NOMO-1 treated with DMSO at 0.1 percent for 48 hours (cell line): ENCODE measurements at regions not wholly inside any gene's neighbourhood (a gene's known extent, or its start where the extent isn't known, plus 50 kb on each side); places are given as distances from the start of the nearest gene placed in this dataset.

ENCODE experiments used
- DNase-seq: peaks from one replicate; lab custom pipeline; 2025; ENCODE audit not compliant: unreplicated experiment; lab: John Stamatoyannopoulos, UW

DNA sequence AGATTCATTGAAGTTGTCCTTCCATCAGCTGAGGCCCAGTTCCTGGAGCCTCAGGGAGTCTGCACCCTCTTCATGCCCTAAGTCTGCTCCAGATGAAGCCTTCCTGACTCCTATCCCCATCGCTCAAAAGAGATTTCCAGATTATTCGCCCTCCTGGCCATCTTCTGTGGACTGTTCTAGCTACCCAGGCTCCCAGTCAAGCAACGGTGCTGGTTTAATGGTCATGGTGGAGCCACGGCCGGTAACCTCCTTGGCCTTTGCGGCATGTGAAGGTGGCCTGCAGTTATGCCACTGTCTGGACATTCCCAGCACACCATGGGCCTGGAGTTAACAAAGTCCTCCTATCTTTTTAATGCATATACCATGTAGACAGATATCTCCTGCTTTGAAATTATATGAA is 140.1 kb upstream of the ASB18 start:
- DNase-seq: no peak

DNA sequence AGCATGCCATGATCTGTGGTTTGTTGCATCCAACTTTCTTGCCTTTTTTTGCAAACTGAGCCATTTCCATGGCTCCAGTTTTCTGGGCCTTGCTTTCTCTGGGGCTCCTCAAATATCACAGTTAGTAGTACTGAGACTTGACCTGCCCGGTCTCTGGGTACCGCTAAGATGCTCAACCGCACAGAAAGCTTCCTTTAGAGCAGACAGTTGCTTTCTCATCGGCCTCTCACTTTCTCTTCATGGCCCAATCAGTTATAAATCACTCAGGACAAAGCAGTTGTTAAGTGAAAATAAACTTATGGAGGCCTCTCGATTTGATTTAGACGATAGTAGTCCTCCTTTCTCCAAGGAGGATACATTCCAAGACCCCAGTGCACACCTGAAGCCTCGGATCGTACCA is 141.2 kb upstream of the ASB18 start:
- no peak for DNase-seq

DNA sequence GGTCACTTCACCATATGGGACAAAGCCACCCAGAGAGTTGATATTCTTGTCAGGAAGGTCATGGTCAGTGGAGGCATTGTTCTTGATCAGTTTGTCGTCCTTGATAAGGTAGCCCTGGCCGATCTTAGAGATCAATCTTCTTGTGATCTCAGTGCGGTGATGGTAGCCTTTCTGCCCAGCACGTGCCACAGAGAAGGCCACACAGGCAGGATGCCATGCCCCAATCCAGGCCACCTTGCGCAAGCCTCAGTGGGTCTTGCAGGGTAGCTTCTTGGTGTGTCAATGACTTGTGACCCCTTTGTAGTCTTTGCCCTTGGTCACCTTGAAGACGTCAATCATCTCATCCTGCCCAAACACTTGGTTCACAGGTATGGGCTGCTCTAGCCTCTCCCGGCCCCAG is 143.9 kb upstream of the ASB18 start:
- no peak for DNase-seq

- no peak for DNase-seq
Observed at GRCh38 chr2:236408786-236409185, 144.6 kb upstream of the ASB18 start.

DNA sequence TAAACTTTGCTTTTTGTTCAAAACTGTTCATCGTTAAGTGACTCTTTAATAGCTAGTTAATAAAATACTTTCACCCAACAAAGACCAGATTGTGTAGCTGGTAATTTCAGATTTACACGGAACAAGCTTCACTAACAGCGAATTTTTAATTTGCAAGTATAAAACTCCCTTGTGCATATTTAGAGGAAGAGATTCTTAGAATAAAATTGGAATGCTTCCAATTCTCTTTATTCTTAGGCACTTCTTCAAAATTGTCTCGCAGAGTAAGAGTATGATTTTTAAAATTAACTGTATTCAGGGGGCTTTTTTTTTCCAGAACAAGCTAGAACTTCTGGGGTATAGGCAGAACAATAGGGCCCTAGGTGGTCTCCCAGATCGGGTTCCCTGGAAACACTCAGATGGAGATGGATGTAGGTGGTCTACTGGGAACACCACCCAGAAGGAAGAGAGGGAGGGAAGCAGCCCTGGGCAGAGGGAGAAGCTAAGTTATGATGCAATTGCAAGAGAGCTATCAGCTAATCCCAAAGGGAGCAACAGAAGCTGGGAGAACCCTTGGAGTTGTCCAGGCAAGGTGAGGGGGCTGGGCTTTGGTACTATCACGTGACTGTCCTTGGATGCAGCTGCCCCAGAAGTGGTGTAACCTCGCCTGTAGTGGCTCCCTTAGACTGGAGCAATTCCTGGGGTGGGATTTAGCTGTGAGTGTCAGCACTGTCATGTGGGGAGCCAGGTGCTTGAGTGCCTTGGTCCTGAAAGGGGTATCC is 151.7 kb upstream of the ASB18 start:
- DNase-seq: no peak

GRCh38 chr2:236417150-236417549 is 152.5 kb upstream of the ACKR3 start:
- no peak for DNase-seq

GRCh38 chr2:236430584-236430983 is 139.0 kb upstream of the ACKR3 start:
- DNase-seq: no peak

GRCh38 chr2:236434593-236434992 is 135.0 kb upstream of the ACKR3 start:
- no peak for DNase-seq

- DNase-seq: no peak
Observed at GRCh38 chr2:236440110-236440881, 129.3 kb upstream of the ACKR3 start.

- no peak for DNase-seq
Observed at GRCh38 chr2:236444187-236444586, 125.4 kb upstream of the ACKR3 start.

DNA sequence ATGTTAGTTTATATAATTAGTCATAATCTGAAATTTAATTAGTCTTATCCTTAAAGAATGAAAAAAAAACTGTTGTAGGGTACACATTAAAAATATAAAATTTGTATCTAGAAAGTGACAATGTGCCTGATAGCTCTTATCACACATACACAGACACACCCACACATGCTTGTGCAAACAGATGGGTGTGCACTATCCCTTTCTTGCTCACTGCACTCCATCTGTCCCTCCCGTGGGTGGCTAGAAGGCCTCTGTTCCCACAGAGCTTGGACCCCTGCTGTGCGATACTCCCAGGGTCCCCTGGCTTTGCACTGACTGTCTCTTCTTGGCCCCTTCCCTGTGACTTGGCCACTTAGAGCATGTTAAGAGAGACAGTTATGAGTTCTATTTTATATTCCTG is 123.9 kb upstream of the ACKR3 start:
- DNase-seq: no peak

GRCh38 chr2:236446521-236446920 is 123.1 kb upstream of the ACKR3 start:
- no peak for DNase-seq

GRCh38 chr2:236449167-236449761 is 120.4 kb upstream of the ACKR3 start:
- DNase-seq: no peak

- no peak for DNase-seq
Observed at GRCh38 chr2:236452238-236452637, 117.4 kb upstream of the ACKR3 start.

DNA sequence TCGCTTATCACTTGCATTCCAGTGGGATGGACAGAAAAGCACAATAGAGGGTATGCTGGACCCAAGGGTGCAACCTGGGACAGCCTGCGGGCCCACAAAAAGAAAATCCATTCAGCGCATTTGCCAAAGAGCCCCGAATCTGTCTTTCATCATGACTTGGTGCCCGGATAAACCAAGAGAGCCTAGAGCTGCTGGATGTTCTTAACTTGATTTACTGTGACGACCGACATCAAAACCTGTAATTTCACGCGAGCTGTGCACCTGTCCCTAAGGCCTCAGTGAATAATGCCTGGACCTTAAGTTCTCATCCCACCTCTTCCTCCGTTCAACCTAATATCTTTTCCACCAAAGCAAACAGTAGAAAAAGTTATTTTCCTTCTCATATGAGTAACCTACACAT is 115.5 kb upstream of the ACKR3 start:
- no peak for DNase-seq

DNA sequence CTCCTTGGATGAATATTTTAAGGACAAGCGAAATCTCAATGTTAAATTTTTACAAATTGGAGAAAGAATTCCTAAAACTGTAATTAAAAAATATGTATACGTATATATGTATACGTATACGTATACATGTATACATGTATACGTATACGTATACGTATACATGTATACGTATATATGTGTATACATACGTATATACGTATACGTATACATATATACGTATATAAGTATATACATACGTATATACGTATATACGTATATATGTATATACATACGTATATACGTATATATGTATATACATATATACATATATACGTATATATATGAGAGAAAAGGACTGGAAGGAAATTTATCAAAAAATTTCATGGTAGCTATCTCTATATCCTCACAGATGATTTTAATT is 110.2 kb upstream of the ACKR3 start:
- no peak for DNase-seq

DNA sequence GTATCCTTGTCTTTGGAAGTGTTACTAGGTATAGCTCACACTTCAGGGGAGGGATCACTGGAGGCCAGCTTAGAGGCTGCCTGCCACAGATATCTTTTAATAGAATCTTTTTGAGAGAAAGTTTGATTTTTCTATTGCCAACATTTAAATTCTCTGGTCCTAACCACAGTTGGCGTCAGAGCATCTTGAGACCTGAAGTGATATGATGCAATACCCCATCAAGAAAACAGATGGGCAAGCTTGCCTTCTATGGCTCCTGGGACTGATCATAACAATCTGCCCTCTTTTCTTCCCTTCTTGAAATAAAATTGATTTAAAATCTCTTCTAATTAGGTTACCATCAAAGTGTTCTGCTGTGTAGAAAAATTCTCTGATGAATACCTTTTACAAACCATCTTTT is 105.5 kb upstream of the ACKR3 start:
- no peak for DNase-seq

DNA sequence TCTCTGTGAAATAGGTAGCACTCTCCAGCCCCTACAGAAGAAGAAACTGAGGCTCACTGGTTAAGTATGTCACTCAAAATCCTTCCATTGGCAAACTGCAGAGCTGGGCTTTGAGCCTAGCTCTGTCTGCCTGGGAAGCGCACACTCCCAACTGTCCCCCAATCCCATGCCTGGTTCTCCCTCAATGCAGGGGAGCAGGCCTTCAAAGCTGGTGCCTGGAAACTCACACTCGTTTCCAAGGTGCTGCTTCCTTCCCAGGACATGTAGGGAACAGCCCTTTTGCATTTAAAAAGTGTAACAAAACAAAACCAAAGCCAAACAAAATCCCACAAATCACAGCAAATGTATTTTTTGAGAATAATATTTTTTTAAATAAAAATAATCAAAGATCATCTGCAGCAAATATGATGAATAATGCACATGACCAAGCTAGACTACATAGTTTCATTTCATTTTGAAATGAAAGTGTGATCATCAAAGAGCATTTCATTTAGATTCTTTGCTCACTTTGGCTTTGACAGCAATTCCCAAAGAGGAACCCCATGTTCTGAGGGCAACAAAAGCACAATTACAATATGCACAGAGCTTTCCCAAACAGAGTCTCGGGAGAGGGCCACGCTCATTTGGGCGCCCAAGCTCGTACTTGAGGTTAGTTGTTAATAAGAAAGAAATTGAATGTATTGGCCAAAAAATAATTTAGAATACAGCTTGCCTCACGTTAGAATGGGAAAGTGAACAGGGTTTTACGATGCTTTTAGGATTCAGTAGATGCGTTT is 96.7 kb upstream of the ACKR3 start:
- no peak for DNase-seq

DNA sequence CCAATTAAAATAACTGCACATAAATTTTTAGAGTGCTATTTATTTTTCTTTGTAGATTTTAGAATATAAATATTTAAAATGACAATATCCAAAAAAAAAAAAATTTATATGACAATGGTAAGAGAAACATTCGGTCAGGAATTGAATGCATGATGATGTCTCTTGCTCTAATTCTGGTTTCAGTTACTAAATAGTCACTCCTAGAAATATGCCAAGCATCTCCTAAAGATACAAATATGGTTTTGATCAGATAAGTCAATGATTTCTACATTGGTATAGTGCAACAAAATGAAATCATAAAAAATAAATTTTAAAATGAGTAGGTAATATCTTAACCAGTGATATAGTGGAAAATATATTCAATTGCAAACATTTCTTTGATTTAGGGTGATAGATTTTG is 95.9 kb upstream of the ACKR3 start:
- DNase-seq: no peak

GRCh38 chr2:236479814-236480213 is 89.8 kb upstream of the ACKR3 start:
- no peak for DNase-seq

DNA sequence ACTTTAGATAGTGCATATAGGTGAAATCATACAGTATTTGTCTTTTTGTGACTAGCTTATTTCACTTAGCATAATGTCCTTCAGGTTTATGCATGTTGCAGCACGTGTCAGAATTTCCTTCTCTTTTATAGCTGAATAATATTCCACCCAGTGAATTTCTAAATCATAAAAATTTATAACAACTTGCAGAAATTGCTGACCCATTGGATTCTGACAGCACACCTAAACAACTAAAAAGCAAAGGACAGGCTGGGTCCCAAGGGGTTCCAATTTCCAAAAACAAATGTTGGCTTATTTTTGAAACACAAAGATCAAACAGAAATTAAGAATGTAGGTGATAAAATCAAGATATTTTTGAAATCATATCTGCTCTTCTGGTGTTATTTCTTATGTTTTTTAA is 86.5 kb upstream of the ACKR3 start:
- no peak for DNase-seq
